GM18861 (cell line): ENCODE measurements at regions not wholly inside any gene's neighbourhood (a gene's known extent, or its start where the extent isn't known, plus 50 kb on each side); places are given as distances from the start of the nearest gene placed in this dataset.

Experiments used
- ATAC-seq: cut with Tn5 transposase; IDR thresholded peaks from one replicate; pipeline ENCODE4 v1.9.1; 2021; ENCODE audit not compliant: unreplicated experiment

- ATAC-seq, result no peak
These were observed 348.1 kb downstream of the FOXO1 start for GRCh38 chr13:40318366-40318765.

GRCh38 chr13:40319699-40320579, 346.5 kb downstream of the FOXO1 start:
- no peak for ATAC-seq

DNA sequence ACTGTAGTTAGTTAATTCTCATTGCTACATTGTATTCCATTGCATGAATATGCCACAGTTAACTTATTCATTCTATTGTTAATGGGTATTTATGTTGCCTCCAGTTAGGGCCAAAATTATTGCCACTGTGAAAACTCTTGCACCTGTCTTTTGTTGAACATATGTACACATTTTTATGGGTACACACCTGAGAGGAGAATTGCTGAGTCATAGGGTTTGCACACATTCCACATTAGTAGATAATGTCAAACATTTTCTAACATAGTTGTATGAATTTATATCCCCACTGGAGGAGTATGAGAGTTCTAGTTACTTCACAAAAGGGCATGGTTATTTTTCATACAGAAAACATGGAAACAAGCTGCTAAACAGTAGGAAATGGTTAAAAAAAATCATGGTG, 338.4 kb downstream of the FOXO1 start:
- ATAC-seq, result no peak

GRCh38 chr13:40329781-40330485, 336.5 kb downstream of the FOXO1 start:
- no peak for ATAC-seq

DNA sequence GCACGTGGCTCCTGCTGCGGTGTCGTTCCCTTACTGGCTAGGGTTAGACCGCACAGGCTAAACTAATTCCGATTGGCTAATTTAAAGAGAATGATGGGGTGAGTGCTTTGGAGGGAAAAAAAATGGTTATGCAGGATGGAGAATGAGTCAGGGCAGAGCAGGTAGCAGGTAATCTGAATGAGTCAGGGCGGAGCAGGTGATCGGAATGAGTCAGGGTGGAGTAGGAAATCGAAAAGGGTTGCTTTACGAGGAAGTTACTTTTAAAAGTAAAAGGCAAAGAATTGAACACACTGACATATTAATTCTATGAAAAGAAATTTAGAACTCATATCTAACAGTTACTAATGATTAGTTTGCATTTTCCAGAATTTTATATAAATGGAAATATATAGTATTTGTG, 335.5 kb downstream of the FOXO1 start:
- no peak for ATAC-seq

DNA sequence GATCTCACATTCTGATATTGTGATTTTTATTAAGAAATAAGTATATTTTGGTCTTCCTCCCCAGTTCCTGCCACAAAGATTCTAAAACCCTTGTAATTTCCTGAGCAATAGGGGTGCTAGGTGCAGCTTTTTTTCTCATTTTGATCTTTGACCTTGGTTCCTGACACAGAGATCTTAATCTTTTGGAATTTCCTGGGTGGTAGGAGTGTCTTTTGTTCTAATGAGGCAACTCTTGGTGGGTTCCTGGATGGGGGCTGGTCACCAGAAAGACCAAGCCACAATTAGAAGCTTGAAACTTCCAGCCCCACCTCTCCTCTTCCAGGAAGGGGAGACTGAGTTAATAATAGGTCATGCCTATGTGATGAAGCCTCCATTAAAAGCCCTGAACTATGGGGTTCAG, 334.6 kb downstream of the FOXO1 start:
- ATAC-seq, result no peak

DNA sequence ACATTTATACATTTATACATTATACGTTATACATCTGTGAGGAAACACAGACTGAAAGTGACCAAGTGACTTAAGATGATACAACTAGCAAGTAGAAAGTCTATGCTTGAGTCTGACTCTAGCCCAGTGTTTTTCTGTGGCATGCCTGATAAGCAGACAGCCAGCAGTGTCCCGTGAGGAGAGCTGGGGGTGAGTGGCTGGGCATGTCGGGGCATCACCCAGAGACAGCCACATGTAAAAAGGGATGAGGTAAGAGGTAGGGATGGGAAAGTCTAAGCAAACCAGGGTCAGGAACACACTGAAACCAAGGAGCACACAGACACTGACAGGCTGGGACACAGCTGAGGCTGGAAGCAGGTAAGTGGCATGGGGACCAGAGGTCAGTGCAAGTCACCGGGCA, 333.2 kb downstream of the FOXO1 start:
- ATAC-seq, result no peak

GRCh38 chr13:40334031-40334430, 332.4 kb downstream of the FOXO1 start:
- no peak for ATAC-seq

DNA sequence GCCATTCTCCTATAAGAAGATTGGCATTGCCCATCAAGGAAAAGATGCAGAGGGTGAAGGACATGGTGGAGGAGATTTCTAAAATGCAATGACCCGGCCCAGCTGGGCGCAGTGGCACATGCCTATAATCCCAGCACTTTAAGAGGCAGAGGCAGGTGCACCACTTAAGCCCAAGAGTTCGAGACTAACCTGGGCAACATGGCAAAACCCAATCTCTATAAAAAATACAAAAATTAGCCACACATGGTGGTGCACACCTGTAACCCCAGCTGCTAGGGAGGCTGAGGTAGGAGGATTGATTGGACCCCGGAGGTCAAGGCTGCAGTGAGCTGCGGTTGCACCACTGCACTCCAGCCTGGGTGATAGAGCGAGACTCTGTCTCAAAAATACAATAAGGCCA, 331.8 kb downstream of the FOXO1 start:
- no peak for ATAC-seq

GRCh38 chr13:40336228-40337221, 329.9 kb downstream of the FOXO1 start:
- ATAC-seq, result no peak

GRCh38 chr13:40337651-40338050, 328.8 kb downstream of the FOXO1 start:
- no peak for ATAC-seq

DNA sequence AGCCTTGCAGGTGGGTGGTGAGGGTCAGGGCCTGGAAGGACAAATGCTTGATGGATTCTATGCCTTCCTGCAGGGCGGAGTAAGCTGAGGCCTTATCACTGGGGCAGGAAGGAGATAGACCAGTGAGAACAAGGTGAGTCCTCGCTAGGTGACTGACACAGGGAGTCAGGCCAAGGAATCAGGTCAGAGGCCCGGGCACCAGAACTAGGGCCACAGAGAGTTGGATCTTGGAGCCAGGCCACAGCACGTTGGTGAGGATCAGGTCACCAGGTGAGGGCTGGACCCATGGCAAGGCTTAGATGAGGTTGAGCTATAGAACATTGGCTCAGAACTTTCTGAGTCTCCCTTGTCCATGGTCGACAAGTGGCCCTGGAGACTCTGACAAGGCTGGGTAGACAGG, 328.2 kb downstream of the FOXO1 start:
- no peak for ATAC-seq

DNA sequence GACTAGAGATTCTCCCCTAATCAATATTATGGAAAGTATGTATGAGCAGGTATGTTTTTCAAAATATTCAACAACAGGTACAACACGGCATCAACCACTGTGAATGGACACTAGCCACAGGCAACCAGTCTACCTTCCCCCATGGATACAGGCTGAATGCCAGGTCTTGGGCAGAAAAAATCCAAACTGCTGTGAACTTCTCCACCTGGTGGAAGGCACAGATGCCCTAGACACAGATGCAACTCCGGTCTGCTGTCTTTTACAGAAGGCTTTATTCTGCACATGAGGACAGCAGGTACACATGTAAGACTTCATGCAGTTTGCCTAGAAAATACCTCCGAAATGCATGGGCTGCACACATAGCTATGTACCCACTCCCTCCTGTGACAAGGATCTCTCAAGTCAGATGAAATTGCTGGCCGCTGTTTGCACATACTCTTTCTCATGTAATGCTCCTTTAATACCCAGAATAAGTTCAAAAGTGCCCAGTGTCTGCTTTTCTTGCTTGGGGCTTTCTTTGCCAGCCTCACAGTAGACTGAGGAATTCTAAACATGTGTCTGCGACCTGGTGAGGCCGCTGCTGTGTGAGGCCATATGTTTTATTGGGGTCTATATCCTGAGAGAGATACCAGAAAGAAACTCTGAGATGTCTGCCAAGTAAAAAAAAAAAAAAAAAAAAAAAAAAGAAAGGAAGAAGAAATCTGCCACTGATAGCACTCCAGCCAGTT, 325.9 kb downstream of the FOXO1 start:
- ATAC-seq, result no peak

DNA sequence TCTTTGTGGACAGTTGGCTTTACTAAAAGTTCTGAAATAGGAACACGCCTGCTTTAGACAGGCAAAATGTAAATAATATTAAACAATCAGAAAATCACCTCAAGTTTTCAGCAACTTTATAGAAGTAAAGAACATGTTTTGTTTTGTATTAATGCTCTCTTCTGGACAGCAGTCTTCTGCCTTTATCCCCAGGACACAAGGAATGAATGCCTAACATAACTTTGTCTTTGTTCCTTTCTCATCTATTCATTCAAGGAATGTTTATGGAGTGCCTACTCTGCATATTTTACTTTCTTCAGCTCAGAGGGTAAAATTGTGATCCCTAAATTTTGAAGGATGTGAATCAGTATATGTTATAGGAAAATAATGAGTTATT, 325.4 kb downstream of the FOXO1 start:
- no peak for ATAC-seq

DNA sequence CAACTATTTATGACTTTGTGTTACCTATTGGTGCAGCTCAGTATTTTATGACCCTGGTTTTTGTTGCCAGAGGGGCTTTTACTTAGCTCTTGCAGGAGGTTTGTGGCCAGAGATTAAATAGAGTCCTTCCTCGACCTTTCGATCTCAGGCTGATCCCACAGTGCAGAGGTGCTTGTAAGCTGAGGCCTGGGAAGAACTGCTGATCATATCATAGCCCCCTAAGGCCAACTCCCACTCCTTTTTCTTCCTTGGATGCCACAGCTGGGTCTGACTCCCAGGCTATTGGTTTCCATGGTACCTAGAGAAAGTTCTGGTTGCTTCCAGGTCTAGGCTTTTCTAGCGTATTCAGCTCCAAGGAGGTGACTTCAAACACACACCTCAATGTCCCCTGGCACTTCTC, 324.9 kb downstream of the FOXO1 start:
- no peak for ATAC-seq

DNA sequence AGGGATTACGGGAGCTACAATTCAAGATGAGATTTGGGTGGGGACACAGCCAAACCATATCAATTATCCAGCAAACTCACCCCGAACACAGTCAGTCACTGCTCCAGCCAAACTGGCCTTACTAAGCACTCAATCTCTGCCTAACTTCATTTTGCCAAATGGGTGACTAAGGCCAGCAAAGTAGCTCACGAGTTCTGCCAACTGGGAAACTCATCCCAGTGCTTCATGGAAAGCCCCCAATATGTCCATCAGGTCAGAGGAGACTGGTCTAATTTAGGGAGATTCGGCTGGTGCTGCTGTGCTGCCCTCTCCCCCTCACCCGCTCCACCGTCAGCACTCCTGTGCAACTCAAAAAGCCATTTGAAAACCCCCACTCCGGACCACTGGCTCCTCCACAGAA, 324.0 kb downstream of the FOXO1 start:
- no peak for ATAC-seq

DNA sequence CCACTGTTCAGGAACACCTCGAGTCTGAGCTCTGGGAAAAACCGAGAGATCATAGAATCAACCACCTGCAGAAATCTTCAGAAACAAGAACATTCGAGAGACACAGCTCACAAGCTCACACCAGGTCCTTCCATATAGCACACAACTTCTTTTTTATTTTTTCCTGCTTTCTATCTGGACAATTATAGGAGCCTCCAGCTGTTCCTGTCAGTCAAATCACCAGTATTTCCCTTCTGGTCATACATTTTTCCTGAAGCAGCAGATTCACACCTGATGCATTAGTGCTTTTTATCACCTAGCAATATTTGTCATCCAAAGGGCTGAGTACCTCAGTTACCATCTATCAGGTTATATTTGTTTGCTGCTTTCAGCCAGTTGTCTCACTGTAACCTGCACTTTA, 323.5 kb downstream of the FOXO1 start:
- ATAC-seq, result no peak

DNA sequence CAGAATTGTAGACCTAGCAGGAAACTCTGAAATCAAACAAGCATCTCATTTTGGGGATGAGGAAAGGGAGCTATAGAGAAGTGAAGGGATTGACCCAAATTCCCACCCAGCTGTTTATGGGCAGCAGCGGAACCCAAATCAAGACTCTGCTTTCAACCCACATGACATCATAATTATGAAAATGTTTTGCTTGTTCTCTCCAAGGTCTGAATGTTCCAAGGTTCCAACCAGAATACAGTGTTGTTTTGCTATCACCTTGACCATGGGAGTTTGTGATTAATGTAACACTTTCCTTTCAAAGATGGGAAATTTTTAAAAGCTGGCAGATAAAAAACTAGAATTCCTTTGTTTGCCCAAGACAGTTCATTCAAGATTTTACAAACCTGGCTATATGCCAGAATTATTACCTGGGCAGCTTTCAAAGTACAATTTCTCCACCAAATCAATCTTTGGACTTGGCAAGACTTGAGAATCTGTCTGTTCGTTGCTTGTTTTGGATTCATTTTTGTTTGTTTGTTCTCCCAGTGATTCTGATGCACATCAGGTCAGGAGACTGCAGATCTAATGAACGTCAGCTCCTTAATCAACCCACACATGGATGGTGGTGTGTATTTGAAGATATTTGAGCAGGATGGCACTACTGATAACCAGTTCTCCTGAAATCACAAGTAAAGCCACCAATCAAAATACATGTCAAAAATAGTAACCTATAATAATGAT, 322.7 kb downstream of the FOXO1 start:
- ATAC-seq, result no peak

DNA sequence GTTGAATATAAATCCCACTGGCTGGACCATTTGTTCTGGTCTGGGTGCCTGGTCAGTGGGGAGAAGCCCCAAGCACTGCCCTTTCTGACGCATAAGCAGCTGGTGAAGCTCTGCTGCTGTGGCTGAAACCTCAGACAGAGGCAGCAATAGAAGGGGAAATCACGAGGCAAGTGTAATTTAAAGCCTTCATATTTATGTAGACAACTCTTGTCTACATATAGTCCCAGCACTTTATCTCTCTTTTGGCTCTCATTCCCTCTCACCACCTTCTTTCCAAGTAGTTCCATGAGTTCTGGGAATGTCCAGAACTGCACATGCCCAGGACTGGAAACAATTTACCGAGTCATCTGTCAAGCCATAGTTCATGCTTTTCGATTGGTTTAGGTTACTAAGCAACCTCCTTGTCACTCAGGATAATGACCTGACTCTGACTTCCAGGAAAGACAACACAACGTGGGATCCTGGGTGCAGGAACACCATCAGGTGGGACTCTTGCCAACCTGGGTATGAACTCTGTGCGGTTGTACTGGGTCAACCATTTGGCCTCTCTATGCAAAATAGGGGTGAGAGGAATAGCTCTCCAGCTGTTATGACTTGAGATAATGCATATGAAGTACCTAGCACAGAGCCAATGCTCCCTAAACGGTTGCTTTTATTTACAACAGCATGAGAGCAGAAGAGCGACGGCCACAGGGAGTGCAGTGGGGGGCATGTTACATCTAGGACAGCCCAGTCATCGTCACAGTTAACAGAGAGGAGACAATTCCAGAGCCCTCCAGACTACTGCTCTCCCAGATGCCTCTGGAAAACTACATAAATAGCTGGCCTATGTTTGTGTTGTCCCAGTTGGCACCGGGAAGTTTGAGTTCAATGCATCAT, 321.9 kb downstream of the FOXO1 start:
- no peak for ATAC-seq
